Transverse colon (tissue), 4 donors: ENCODE measurements at regions not wholly inside any gene's neighbourhood (a gene's known extent, or its start where the extent isn't known, plus 50 kb on each side); places are given as distances from the start of the nearest gene placed in this dataset.

Experiments used
- DNase-seq: peaks from one replicate; pipeline ENCODE4 v3.0.0-alpha.2; 2019
- H3K27ac ChIP-seq, 4 donors: fragments of 200-600 bp; sonication (generic); 2 replicates each; pipeline ENCODE4 v1.5.1; 2016 to 2018; ENCODE audit warnings: inconsistent platforms in 4 of 4
- H3K27me3 ChIP-seq: fragments of 200-600 bp; sonication (generic); 2 replicates; pipeline ENCODE4 v1.5.1; 2017; ENCODE audit warnings: inconsistent platforms
- H3K36me3 ChIP-seq, 4 donors: fragments of 200-600 bp; sonication (generic); 2 replicates each; pipeline ENCODE4 v1.5.1; 2017 to 2019; ENCODE audit warnings: inconsistent platforms in 4 of 4
- H3K4me1 ChIP-seq, 4 donors: fragments of 200-600 bp; sonication (generic); 2 replicates each; pipeline ENCODE4 v1.5.1; 2017 to 2020; ENCODE audit warnings: inconsistent platforms in 4 of 4
- H3K4me3 ChIP-seq, 4 donors: fragments of 200-600 bp; sonication (generic); 1 replicate in 1 of 4; 2 replicates in 3 of 4; pipeline versions ENCODE4 v1.5.1 to v1.6.1; 2017 to 2019; ENCODE audit warnings: inconsistent platforms in 4 of 4
- H3K9me3 ChIP-seq, 2 donors: fragments of 200-600 bp; sonication (generic); 2 replicates each; pipeline ENCODE4 v1.5.1; 2017 to 2019; ENCODE audit warnings: inconsistent platforms in 2 of 2
- EP300 ChIP-seq: sonication (generic); formaldehyde crosslinking; IDR thresholded peaks from one replicate; pipeline ENCODE4 v1.6.1; 2017; ENCODE audit warnings: antibody characterized with exemption, low read depth
- POLR2A ChIP-seq: fragments of 450-650 bp; IDR thresholded peaks from one replicate; pipeline ENCODE4 v1.6.1; 2016; ENCODE audit warnings: antibody characterized with exemption, mild to moderate bottlenecking, moderate library complexity
- POLR2AphosphoS5 ChIP-seq, 3 donors: sonication (generic); formaldehyde crosslinking; IDR thresholded peaks; one replicate each; pipeline ENCODE4 v1.6.1; 2016; ENCODE audit warnings: antibody characterized with exemption in 3 of 3
- WGBS, 2 donors: methylation state at CpG; one replicate each; pipeline ENCODE4 v1.1.5; 2018; ENCODE audit warnings: low coverage in 1 of 2; 5-methylcytosine and 5-hydroxymethylcytosine counted together
- in situ Hi-C, 4 donors: fragments of 200-750 bp; cut with MboI; loops; one replicate each; pipeline versions ENCODE4 v1.15.0 to v1.15.1; 2017; ENCODE audit warnings: low sequenced_read_pairs in 3 of 4, low pct_ligation_motif_present in 1 of 4, low pct_unique_long_range_greater_than_20kb in 1 of 4
- intact Hi-C: fragments of 100-400 bp; cut with DNase I; formaldehyde crosslinking; loops from one replicate; pipeline ENCODE4 v1.15.1; 2023; ENCODE audit warnings: low total_unique reads
- TF ChIP-seq, protein P1 (sequence below), 5 experiments: fragments of 200-600 bp in 3 of 5; fragments of 450-650 bp in 2 of 5; sonication (generic) in 3 of 5; IDR thresholded peaks; 1 replicate in 2 of 5; 2 replicates in 3 of 5; pipeline ENCODE4 v1.5.1; 2016 to 2017; ENCODE audit warnings: antibody characterized with exemption in 5 of 5, inconsistent platforms in 3 of 5, mild to moderate bottlenecking in 2 of 5, moderate library complexity in 1 of 5

DNA sequence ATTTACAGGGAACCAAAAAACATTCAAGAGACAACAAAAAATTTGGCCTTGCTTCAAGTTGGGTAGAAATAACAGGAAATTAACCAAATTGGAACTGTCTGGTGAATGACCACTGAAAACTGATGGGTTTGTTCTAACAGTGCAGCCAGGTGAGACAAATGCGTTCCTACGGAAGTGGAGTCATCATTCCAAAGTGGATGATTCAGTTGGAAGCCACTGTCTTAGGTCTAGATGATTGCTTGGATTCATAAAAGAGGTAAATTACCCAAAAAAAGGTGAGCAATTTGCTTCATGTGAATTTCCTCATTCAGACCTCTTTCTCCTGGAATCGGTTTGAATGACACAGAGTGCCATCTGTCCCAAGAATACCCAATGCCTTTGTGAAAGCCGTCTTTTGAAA lies 87.1 kb upstream of the IPO5 start:
- no peaks in the 10 kb centered on the region for H3K27me3 ChIP-seq
- in situ Hi-C loops = loop anchor here (25.0 kb wide), 5 partner anchors 271 to 821 kb away; partner anchors contain the start of gene FARP1 (in 1 of the 4)
- intact Hi-C loops = no loop called here
- WGBS, 2 donors = 79 to 89% methylated on average over 4 of the region's 4 CpGs
- H3K4me1 ChIP-seq = no peaks in the 10 kb centered on the region
- H3K36me3 ChIP-seq = no peaks in the 10 kb centered on the region
- DNase-seq = no peak
- no peak overlapping the region for H3K4me3 ChIP-seq
- H3K27ac ChIP-seq = no peak overlapping the region
- no peaks in the 10 kb centered on the region for H3K9me3 ChIP-seq
- TF ChIP-seq, protein P1, sequence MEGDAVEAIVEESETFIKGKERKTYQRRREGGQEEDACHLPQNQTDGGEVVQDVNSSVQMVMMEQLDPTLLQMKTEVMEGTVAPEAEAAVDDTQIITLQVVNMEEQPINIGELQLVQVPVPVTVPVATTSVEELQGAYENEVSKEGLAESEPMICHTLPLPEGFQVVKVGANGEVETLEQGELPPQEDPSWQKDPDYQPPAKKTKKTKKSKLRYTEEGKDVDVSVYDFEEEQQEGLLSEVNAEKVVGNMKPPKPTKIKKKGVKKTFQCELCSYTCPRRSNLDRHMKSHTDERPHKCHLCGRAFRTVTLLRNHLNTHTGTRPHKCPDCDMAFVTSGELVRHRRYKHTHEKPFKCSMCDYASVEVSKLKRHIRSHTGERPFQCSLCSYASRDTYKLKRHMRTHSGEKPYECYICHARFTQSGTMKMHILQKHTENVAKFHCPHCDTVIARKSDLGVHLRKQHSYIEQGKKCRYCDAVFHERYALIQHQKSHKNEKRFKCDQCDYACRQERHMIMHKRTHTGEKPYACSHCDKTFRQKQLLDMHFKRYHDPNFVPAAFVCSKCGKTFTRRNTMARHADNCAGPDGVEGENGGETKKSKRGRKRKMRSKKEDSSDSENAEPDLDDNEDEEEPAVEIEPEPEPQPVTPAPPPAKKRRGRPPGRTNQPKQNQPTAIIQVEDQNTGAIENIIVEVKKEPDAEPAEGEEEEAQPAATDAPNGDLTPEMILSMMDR (IDR thresholded peaks at IDR 0.05) = no peak
- TF ChIP-seq EP300 = no peak
- TF ChIP-seq POLR2AphosphoS5 (IDR thresholded peaks at IDR 0.05) = no peak
- no peak for TF ChIP-seq POLR2A

DNA sequence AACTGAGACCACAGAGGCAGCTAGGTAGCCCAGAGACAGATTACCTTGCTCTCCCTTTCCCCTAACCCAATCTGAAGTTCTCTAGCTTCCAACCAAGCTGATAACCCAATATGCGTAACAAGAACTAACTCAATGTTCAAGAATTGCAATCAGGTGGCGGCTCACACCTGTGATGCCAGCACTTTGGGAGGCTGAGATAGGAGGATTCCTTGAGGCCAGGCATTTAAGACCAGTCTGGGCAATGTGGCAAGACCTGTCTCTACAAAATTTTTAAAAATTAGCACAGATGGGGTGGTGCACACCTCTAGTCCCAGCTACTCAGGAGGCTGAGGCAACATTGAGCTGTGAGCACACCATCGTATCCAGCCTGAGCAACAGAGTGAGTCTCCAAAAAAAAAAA lies 86.7 kb upstream of the IPO5 start:
- Histone ChIP-seq H3K27me3 (no peaks in the 10 kb centered on the region), H3K36me3 (no peaks in the 10 kb centered on the region), H3K4me1 (no peaks in the 10 kb centered on the region), H3K4me3 (no peak overlapping the region), H3K27ac (no peak overlapping the region), H3K9me3 (no peaks in the 10 kb centered on the region)
- intact Hi-C loops (no loop called here), in situ Hi-C loops (loop anchor here (25.0 kb wide), 5 partner anchors 271 to 821 kb away; partner anchors contain the start of gene FARP1 (in 1 of the 4))
- TF ChIP-seq POLR2AphosphoS5 (IDR thresholded peaks at IDR 0.05) = no peak
- no peak for TF ChIP-seq POLR2A
- TF ChIP-seq, protein P1 (IDR thresholded peaks at IDR 0.05) = no peak
- no peak for TF ChIP-seq EP300
- no peak for DNase-seq
- 64% methylated on average over 3 of the region's 3 CpGs; no CpG with 5 or more reads in 1 of the 2 donors for WGBS, 2 donors

DNA sequence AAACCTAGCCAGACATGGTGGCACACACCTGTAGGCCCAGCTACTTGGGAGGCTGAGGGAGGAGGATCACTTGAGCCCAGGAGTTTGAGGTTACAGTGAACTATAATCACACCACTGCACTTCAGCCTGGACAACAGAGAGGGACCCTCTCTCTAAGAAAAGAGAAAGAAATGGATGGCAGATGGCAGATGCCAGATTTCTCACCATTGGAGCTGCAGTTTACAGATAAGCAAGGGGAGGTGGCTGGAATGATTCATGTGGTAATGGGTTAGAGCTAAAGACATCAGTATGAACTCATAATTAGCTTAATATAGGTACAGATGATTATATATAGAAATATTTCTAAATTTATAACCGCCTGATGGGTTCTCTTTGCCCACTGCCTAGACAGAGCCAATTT lies 80.1 kb upstream of the IPO5 start:
- H3K27ac ChIP-seq = no peak overlapping the region
- intact Hi-C loops = no loop called here
- no peak overlapping the region for H3K4me3 ChIP-seq
- H3K4me1 ChIP-seq = no peaks in the 10 kb centered on the region
- in situ Hi-C loops = loop anchor here (25.0 kb wide), 5 partner anchors 264 to 814 kb away; partner anchors contain the start of gene FARP1 (in 1 of the 4)
- DNase-seq = no peak
- no peaks in the 10 kb centered on the region for H3K9me3 ChIP-seq
- WGBS, 2 donors = 84 to 86% methylated on average over 1 of the region's 1 CpG
- no peaks in the 10 kb centered on the region for H3K36me3 ChIP-seq
- H3K27me3 ChIP-seq = peaks cover 8% of the 10 kb centered on the region
- TF ChIP-seq POLR2A (no peak), EP300 (no peak), POLR2AphosphoS5 (IDR thresholded peaks at IDR 0.05) (no peak)
- TF ChIP-seq, protein P1 (IDR thresholded peaks at IDR 0.05) = no peak

DNA sequence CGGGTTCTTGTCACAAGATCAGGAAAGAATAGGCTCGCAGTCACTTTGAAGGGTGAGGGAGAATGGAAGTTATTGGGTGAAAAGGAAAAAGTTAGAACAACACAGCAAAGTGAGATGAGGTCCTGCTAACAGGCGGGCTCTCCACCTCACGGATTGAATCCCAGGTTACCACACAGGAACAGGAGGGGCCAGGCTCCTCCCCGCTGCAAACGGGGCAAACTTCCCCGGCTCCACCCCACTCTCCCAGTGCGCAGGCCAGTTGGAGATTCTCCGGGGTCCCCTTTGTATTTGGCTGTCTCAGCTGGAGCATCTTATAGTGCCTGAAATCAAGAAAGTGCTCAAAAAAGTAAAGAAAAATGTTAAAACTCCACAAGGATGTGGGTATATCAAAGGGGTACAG lies 78.3 kb upstream of the IPO5 start:
- H3K9me3 ChIP-seq = no peaks in the 10 kb centered on the region
- DNase-seq = no peak
- no peaks in the 10 kb centered on the region for H3K4me1 ChIP-seq
- TF ChIP-seq POLR2AphosphoS5 (IDR thresholded peaks at IDR 0.05) (no peak), POLR2A (no peak), EP300 (no peak)
- TF ChIP-seq, protein P1 (IDR thresholded peaks at IDR 0.05) = no peak
- no peaks in the 10 kb centered on the region for H3K36me3 ChIP-seq
- in situ Hi-C loops = no loop called here
- 78 to 81% methylated on average over 9 of the region's 9 CpGs for WGBS, 2 donors
- H3K4me3 ChIP-seq = no peak overlapping the region
- H3K27me3 ChIP-seq = peaks cover 8% of the 10 kb centered on the region
- intact Hi-C loops = no loop called here
- H3K27ac ChIP-seq = no peak overlapping the region
